HG03025 (cell line): ENCODE measurements at regions not wholly inside any gene's neighbourhood (a gene's known extent, or its start where the extent isn't known, plus 50 kb on each side); places are given as distances from the start of the nearest gene placed in this dataset.

Experiments
- ATAC-seq: cut with Tn5 transposase; IDR thresholded peaks from one replicate; pipeline ENCODE4 v1.9.1; 2021; ENCODE audit warnings: mild to moderate bottlenecking, moderate library complexity; ENCODE audit not compliant: unreplicated experiment, low FRiP score

- ATAC-seq = no peak
These were observed 69.3 kb upstream of the SMNDC1 start for GRCh38 chr10:110373857-110374654.

GRCh38 chr10:110375121-110375520 lies 70.4 kb upstream of the SMNDC1 start:
- no peak for ATAC-seq

- ATAC-seq = no peak
These were observed 71.5 kb upstream of the SMNDC1 start for GRCh38 chr10:110376021-110376766.

GRCh38 chr10:110376767-110377160 lies 72.0 kb upstream of the SMNDC1 start:
- no peak for ATAC-seq

GRCh38 chr10:110378006-110378405 lies 73.3 kb upstream of the SMNDC1 start:
- no peak for ATAC-seq

GRCh38 chr10:110378533-110379108 lies 73.9 kb upstream of the SMNDC1 start:
- ATAC-seq = no peak

- no peak for ATAC-seq
These were observed 75.1 kb upstream of the SMNDC1 start for GRCh38 chr10:110379831-110380230.

- no peak for ATAC-seq
These were observed 75.6 kb upstream of the SMNDC1 start for GRCh38 chr10:110380293-110380692.

GRCh38 chr10:110382695-110383094 lies 78.0 kb upstream of the SMNDC1 start:
- ATAC-seq = no peak

GRCh38 chr10:110387617-110387982 lies 82.9 kb upstream of the SMNDC1 start:
- ATAC-seq = no peak

GRCh38 chr10:110387983-110388686 lies 83.4 kb upstream of the SMNDC1 start:
- peak; percentile 75 for ATAC-seq

GRCh38 chr10:110388687-110389052 lies 84.0 kb upstream of the SMNDC1 start:
- ATAC-seq = no peak

- ATAC-seq = no peak
These were observed 84.5 kb upstream of the SMNDC1 start for GRCh38 chr10:110389255-110389654.

GRCh38 chr10:110391541-110391940 lies 86.8 kb upstream of the SMNDC1 start:
- no peak for ATAC-seq

- no peak for ATAC-seq
These were observed 87.4 kb upstream of the SMNDC1 start for GRCh38 chr10:110392121-110392520.

GRCh38 chr10:110392868-110393740 lies 88.4 kb upstream of the SMNDC1 start:
- no peak for ATAC-seq

- ATAC-seq = no peak
These were observed 89.1 kb upstream of the SMNDC1 start for GRCh38 chr10:110393866-110394265.

GRCh38 chr10:110394296-110394695 lies 89.6 kb upstream of the SMNDC1 start:
- no peak for ATAC-seq

GRCh38 chr10:110394898-110395297 lies 90.2 kb upstream of the SMNDC1 start:
- ATAC-seq = no peak
